ENCODE measurements at regions not wholly inside any gene's neighbourhood (a gene's known extent, or its start where the extent isn't known, plus 50 kb on each side); places are given as distances from the start of the nearest gene placed in this dataset.
"Not testable (repeated sequence)": the region's sequence is repeated elsewhere in the genome, so short reads cannot be mapped to it uniquely, and the experiment has no call there.

GRCh38 chr10:64397125-64397524 lies 875.9 kb downstream of the REEP3 start:
- DNase-seq (ENCODE audit: low spot score): no peak

- DNase-seq (ENCODE audit: low spot score): no peak
These were observed 887.4 kb downstream of the REEP3 start for GRCh38 chr10:64408391-64409183.

GRCh38 chr10:64409349-64409748 lies 888.1 kb downstream of the REEP3 start:
- DNase-seq (ENCODE audit: low spot score): no peak

GRCh38 chr10:64416011-64416410 lies 894.8 kb downstream of the REEP3 start:
- DNase-seq (ENCODE audit: low spot score): no peak

- DNase-seq (ENCODE audit: low spot score): no peak
These were observed 898.3 kb downstream of the REEP3 start for GRCh38 chr10:64419461-64419860.

- DNase-seq (ENCODE audit: low spot score): no peak
These were observed 905.5 kb downstream of the REEP3 start for GRCh38 chr10:64426745-64427144.

- DNase-seq (ENCODE audit: low spot score): peak; percentile 46
These were observed 909.6 kb downstream of the REEP3 start for GRCh38 chr10:64430690-64431323.

GRCh38 chr10:64441872-64442271 lies 920.7 kb downstream of the REEP3 start:
- DNase-seq (ENCODE audit: low spot score): not testable (repeated sequence)

- DNase-seq (ENCODE audit: low spot score): no peak
These were observed 923.0 kb downstream of the REEP3 start for GRCh38 chr10:64444163-64444562.

GRCh38 chr10:64444564-64444963 lies 923.4 kb downstream of the REEP3 start:
- DNase-seq (ENCODE audit: low spot score): no peak

- no peak for DNase-seq (ENCODE audit: low spot score)
These were observed 928.4 kb downstream of the REEP3 start for GRCh38 chr10:64449603-64450002.

- DNase-seq (ENCODE audit: low spot score): no peak
These were observed 929.1 kb downstream of the REEP3 start for GRCh38 chr10:64450312-64450711.

GRCh38 chr10:64454962-64455361 lies 933.8 kb downstream of the REEP3 start:
- no peak for DNase-seq (ENCODE audit: low spot score)

GRCh38 chr10:64458306-64458705 lies 937.1 kb downstream of the REEP3 start:
- DNase-seq (ENCODE audit: low spot score): no peak

- DNase-seq (ENCODE audit: low spot score): no peak
These were observed 942.2 kb downstream of the REEP3 start for GRCh38 chr10:64463406-64463805.

GRCh38 chr10:64465653-64466052 lies 944.5 kb downstream of the REEP3 start:
- DNase-seq (ENCODE audit: low spot score): no peak

GRCh38 chr10:64468219-64468618 lies 947.0 kb downstream of the REEP3 start:
- DNase-seq (ENCODE audit: low spot score): no peak

- no peak for DNase-seq (ENCODE audit: low spot score)
These were observed 955.3 kb downstream of the REEP3 start for GRCh38 chr10:64476506-64476905.

GRCh38 chr10:64477791-64478190 lies 956.6 kb downstream of the REEP3 start:
- no peak for DNase-seq (ENCODE audit: low spot score)

- DNase-seq (ENCODE audit: low spot score): no peak
These were observed 963.7 kb downstream of the REEP3 start for GRCh38 chr10:64484811-64485330.

- DNase-seq (ENCODE audit: low spot score): no peak
These were observed 964.9 kb downstream of the REEP3 start for GRCh38 chr10:64486149-64486548.

- no peak for DNase-seq (ENCODE audit: low spot score)
These were observed 965.7 kb downstream of the REEP3 start for GRCh38 chr10:64486901-64487300.

GRCh38 chr10:64494901-64495300 lies 973.7 kb downstream of the REEP3 start:
- DNase-seq (ENCODE audit: low spot score): no peak
